GM23338 (cell line): ENCODE measurements at regions not wholly inside any gene's neighbourhood (a gene's known extent, or its start where the extent isn't known, plus 50 kb on each side); places are given as distances from the start of the nearest gene placed in this dataset.

Experiments
- CREB1 ChIP-seq: fragments of 250-450 bp; sonication (Bioruptor Pico); IDR thresholded peaks from 2 replicates; pipeline ENCODE4 v1.5.0; 2020; ENCODE audit warnings: low read depth, mild to moderate bottlenecking, moderate library complexity
- CTCF ChIP-seq, 2 experiments: fragments of 200-600 bp in 1 of 2; sonication (generic) in 1 of 2; conservative IDR thresholded peaks; 2 replicates each; pipeline versions ENCODE4 v1.5.1 to v1.6.1; 2016 to 2017; ENCODE audit warnings: antibody characterized with exemption in 2 of 2, low read depth in 2 of 2, mild to moderate bottlenecking in 2 of 2, moderate library complexity in 1 of 2
- ETS1 ChIP-seq: IDR thresholded peaks from 2 replicates; pipeline ENCODE4 v1.6.1; 2016; ENCODE audit warnings: antibody characterized with exemption
- EZH2 ChIP-seq: fragments of 200-600 bp; sonication (generic); IDR thresholded peaks from one replicate; pipeline ENCODE4 v1.8.0; 2017; ENCODE audit warnings: antibody characterized with exemption, mild to moderate bottlenecking, low read depth; ENCODE audit not compliant: unreplicated experiment
- EZH2phosphoT487 ChIP-seq: fragments of 200-600 bp; sonication (generic); IDR thresholded peaks from one replicate; pipeline ENCODE4 v1.8.1; 2018; ENCODE audit warnings: antibody characterized with exemption; ENCODE audit not compliant: unreplicated experiment
- JUNB ChIP-seq: IDR thresholded peaks from one replicate; pipeline ENCODE4 v1.6.1; 2016; ENCODE audit warnings: antibody characterized with exemption; ENCODE audit not compliant: unreplicated experiment
- NANOG ChIP-seq: IDR thresholded peaks from 2 replicates; pipeline ENCODE4 v1.6.1; 2016; ENCODE audit warnings: antibody characterized with exemption, borderline replicate concordance
- POLR2AphosphoS5 ChIP-seq: IDR thresholded peaks from 2 replicates; pipeline ENCODE4 v1.6.1; 2016; ENCODE audit warnings: antibody characterized with exemption, low read depth
- REST ChIP-seq: IDR thresholded peaks from one replicate; pipeline ENCODE4 v1.6.1; 2018; ENCODE audit warnings: antibody characterized with exemption; ENCODE audit not compliant: unreplicated experiment
- ZNF114 ChIP-seq: fragments of 250-450 bp; sonication (Bioruptor Pico); IDR thresholded peaks from 2 replicates; pipeline ENCODE4 v1.5.0; 2020; ENCODE audit warnings: mild to moderate bottlenecking, moderate library complexity
- ZNF331 ChIP-seq: fragments of 250-450 bp; sonication (Bioruptor Pico); IDR thresholded peaks from 2 replicates; pipeline ENCODE4 v1.5.0; 2020; ENCODE audit warnings: low read depth, mild to moderate bottlenecking, moderate library complexity
- ZNF462 ChIP-seq: fragments of 250-450 bp; sonication (Bioruptor Pico); IDR thresholded peaks from 2 replicates; pipeline ENCODE4 v1.5.0; 2020; ENCODE audit warnings: mild to moderate bottlenecking, moderate library complexity

- TF ChIP-seq POLR2AphosphoS5, result no peak
- TF ChIP-seq CTCF (conservative IDR thresholded peaks at IDR 0.05; ENCODE audit: low read depth in 2 of 2), result peak in 1 of 2 experiments; percentile 51; a peak in 2 of 4 replicates
- TF ChIP-seq EZH2phosphoT487, result no peak
- no peak for TF ChIP-seq REST
- no peak for TF ChIP-seq CREB1 (CRISPR knock-in tag)
- no peak for TF ChIP-seq EZH2
- no peak for TF ChIP-seq JUNB
- no peak for TF ChIP-seq ETS1
- no peak for TF ChIP-seq ZNF114 (CRISPR knock-in tag)
- TF ChIP-seq NANOG, result no peak
- no peak for TF ChIP-seq ZNF331
- TF ChIP-seq ZNF462, result no peak
Measured at GRCh38 chr15:69979262-69979661, 118.5 kb downstream of the TLE3 start.
